ENCODE measurements at regions not wholly inside any gene's neighbourhood (a gene's known extent, or its start where the extent isn't known, plus 50 kb on each side); places are given as distances from the start of the nearest gene placed in this dataset.

- no peaks in the 10 kb centered on the region for H3K9me3 ChIP-seq (ENCODE audit: control insufficient read depth in 1 of 2, low read length in 2 of 2)
- peaks cover 0 to 4% of the 10 kb centered on the region in 2 donors for H3K27me3 ChIP-seq (ENCODE audit: control insufficient read depth in 1 of 2, insufficient read depth in 2 of 2, low read length in 2 of 2)
- H3K4me3 ChIP-seq (ENCODE audit: low read depth in 1 of 2, low read length in 2 of 2): no peak overlapping the region
- H3K27ac ChIP-seq (ENCODE audit: low read depth, low read length): no peak overlapping the region
- H3K9ac ChIP-seq (ENCODE audit: low read depth in 1 of 2, low read length in 2 of 2): no peak overlapping the region
- no peaks in the 10 kb centered on the region for H3K4me1 ChIP-seq (ENCODE audit: control insufficient read depth in 1 of 2, insufficient read depth in 2 of 2, low read length in 2 of 2)
- no peaks in the 10 kb centered on the region for H3K36me3 ChIP-seq (ENCODE audit: control insufficient read depth in 1 of 2, insufficient read depth in 2 of 2, low read length in 2 of 2)
Observed at GRCh38 chr1:56286506-56286905, 292.9 kb downstream of the PLPP3 start.

DNA sequence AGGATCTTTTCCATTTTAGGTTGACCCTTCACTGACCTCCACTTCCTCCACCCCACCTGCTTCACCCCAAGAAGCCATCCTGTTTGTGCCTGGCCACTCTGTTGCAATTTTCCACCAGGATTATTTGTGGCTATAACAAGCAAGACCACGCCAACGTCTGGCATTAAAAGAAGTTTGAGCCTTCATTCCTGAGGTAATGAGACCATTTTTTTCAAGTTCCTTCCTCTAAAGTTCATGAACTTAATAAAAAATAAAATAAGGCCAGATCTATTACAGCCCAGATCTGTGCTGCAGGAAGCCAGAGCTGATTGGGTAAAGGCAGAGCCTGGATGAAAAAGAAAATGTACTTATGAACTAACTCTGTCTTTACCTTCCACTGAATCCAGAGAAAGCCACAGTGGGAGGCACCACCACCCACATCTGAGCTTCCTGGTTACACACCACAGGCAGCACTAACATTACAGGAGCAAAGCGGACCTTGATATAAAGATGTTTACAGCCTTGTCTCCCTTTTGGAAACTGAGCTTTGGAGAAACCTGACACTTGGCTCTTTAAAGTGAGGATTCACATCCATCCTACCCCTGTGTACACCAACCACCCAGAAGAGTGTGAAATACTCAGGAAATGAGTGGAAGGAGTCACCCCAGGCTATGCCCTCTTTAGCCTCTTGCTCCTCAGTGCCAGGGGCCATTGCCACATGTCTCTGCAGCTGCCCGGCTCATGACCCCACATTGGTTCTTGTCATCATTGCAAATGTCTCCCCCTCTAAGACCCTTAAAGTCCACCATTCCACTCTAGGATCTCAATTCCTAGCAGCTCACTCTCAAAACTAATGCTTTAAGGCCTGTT lies 293.6 kb downstream of the PLPP3 start:
- H3K4me1 ChIP-seq (ENCODE audit: control insufficient read depth in 1 of 2, insufficient read depth in 2 of 2, low read length in 2 of 2): no peaks in the 10 kb centered on the region
- no peak overlapping the region for H3K27ac ChIP-seq (ENCODE audit: low read depth, low read length)
- no peaks in the 10 kb centered on the region for H3K36me3 ChIP-seq (ENCODE audit: control insufficient read depth in 1 of 2, insufficient read depth in 2 of 2, low read length in 2 of 2)
- H3K4me3 ChIP-seq (ENCODE audit: low read depth in 1 of 2, low read length in 2 of 2): no peak overlapping the region
- no peaks in the 10 kb centered on the region for H3K9me3 ChIP-seq (ENCODE audit: control insufficient read depth in 1 of 2, low read length in 2 of 2)
- peaks cover 0 to 4% of the 10 kb centered on the region in 2 donors for H3K27me3 ChIP-seq (ENCODE audit: control insufficient read depth in 1 of 2, insufficient read depth in 2 of 2, low read length in 2 of 2)
- no peak overlapping the region for H3K9ac ChIP-seq (ENCODE audit: low read depth in 1 of 2, low read length in 2 of 2)

- H3K27me3 ChIP-seq (ENCODE audit: control insufficient read depth in 1 of 2, insufficient read depth in 2 of 2, low read length in 2 of 2): peaks cover 0 to 4% of the 10 kb centered on the region in 2 donors
- H3K36me3 ChIP-seq (ENCODE audit: control insufficient read depth in 1 of 2, insufficient read depth in 2 of 2, low read length in 2 of 2): no peaks in the 10 kb centered on the region
- no peak overlapping the region for H3K4me3 ChIP-seq (ENCODE audit: low read depth in 1 of 2, low read length in 2 of 2)
- H3K4me1 ChIP-seq (ENCODE audit: control insufficient read depth in 1 of 2, insufficient read depth in 2 of 2, low read length in 2 of 2): no peaks in the 10 kb centered on the region
- no peak overlapping the region for H3K9ac ChIP-seq (ENCODE audit: low read depth in 1 of 2, low read length in 2 of 2)
- no peak overlapping the region for H3K27ac ChIP-seq (ENCODE audit: low read depth, low read length)
- H3K9me3 ChIP-seq (ENCODE audit: control insufficient read depth in 1 of 2, low read length in 2 of 2): no peaks in the 10 kb centered on the region
Observed at GRCh38 chr1:56284928-56285327, 294.4 kb downstream of the PLPP3 start.

- H3K9me3 ChIP-seq (ENCODE audit: control insufficient read depth in 1 of 2, low read length in 2 of 2): no peaks in the 10 kb centered on the region
Observed at GRCh38 chr1:56278061-56278460, 301.3 kb downstream of the PLPP3 start.

GRCh38 chr1:56268519-56269140 lies 310.7 kb downstream of the PLPP3 start:
- no peaks in the 10 kb centered on the region for H3K36me3 ChIP-seq (ENCODE audit: control insufficient read depth in 1 of 2, insufficient read depth in 2 of 2, low read length in 2 of 2)
- no peaks in the 10 kb centered on the region for H3K27me3 ChIP-seq (ENCODE audit: control insufficient read depth in 1 of 2, insufficient read depth in 2 of 2, low read length in 2 of 2)
- H3K9me3 ChIP-seq (ENCODE audit: control insufficient read depth in 1 of 2, low read length in 2 of 2): no peaks in the 10 kb centered on the region
- no peak overlapping the region for H3K9ac ChIP-seq (ENCODE audit: low read depth in 1 of 2, low read length in 2 of 2)
- H3K4me3 ChIP-seq (ENCODE audit: low read depth in 1 of 2, low read length in 2 of 2): no peak overlapping the region
- no peaks in the 10 kb centered on the region for H3K4me1 ChIP-seq (ENCODE audit: control insufficient read depth in 1 of 2, insufficient read depth in 2 of 2, low read length in 2 of 2)
- no peak overlapping the region for H3K27ac ChIP-seq (ENCODE audit: low read depth, low read length)

More at GRCh38 chr1:56278061-56278460, 301.3 kb downstream of the PLPP3 start:
- H3K4me1 ChIP-seq (ENCODE audit: control insufficient read depth in 1 of 2, insufficient read depth in 2 of 2, low read length in 2 of 2): no peaks in the 10 kb centered on the region
- H3K9ac ChIP-seq (ENCODE audit: low read depth in 1 of 2, low read length in 2 of 2): no peak overlapping the region
- no peak overlapping the region for H3K27ac ChIP-seq (ENCODE audit: low read depth, low read length)
- no peak overlapping the region for H3K4me3 ChIP-seq (ENCODE audit: low read depth in 1 of 2, low read length in 2 of 2)
- H3K36me3 ChIP-seq (ENCODE audit: control insufficient read depth in 1 of 2, insufficient read depth in 2 of 2, low read length in 2 of 2): no peaks in the 10 kb centered on the region
- H3K27me3 ChIP-seq (ENCODE audit: control insufficient read depth in 1 of 2, insufficient read depth in 2 of 2, low read length in 2 of 2): no peaks in the 10 kb centered on the region

- H3K9me3 ChIP-seq (ENCODE audit: control insufficient read depth in 1 of 2, low read length in 2 of 2): no peaks in the 10 kb centered on the region
- H3K9ac ChIP-seq (ENCODE audit: low read depth in 1 of 2, low read length in 2 of 2): no peak overlapping the region
- no peaks in the 10 kb centered on the region for H3K4me1 ChIP-seq (ENCODE audit: control insufficient read depth in 1 of 2, insufficient read depth in 2 of 2, low read length in 2 of 2)
- no peak overlapping the region for H3K27ac ChIP-seq (ENCODE audit: low read depth, low read length)
- no peaks in the 10 kb centered on the region for H3K27me3 ChIP-seq (ENCODE audit: control insufficient read depth in 1 of 2, insufficient read depth in 2 of 2, low read length in 2 of 2)
- H3K36me3 ChIP-seq (ENCODE audit: control insufficient read depth in 1 of 2, insufficient read depth in 2 of 2, low read length in 2 of 2): no peaks in the 10 kb centered on the region
- H3K4me3 ChIP-seq (ENCODE audit: low read depth in 1 of 2, low read length in 2 of 2): no peak overlapping the region
Observed at GRCh38 chr1:56267611-56268010, 311.8 kb downstream of the PLPP3 start.

- Histone ChIP-seq H3K36me3 (ENCODE audit: control insufficient read depth in 1 of 2, insufficient read depth in 2 of 2, low read length in 2 of 2) (no peaks in the 10 kb centered on the region), H3K9ac (ENCODE audit: low read depth in 1 of 2, low read length in 2 of 2) (no peak overlapping the region), H3K4me3 (ENCODE audit: low read depth in 1 of 2, low read length in 2 of 2) (no peak overlapping the region), H3K27ac (ENCODE audit: low read depth, low read length) (no peak overlapping the region), H3K9me3 (ENCODE audit: control insufficient read depth in 1 of 2, low read length in 2 of 2) (no peaks in the 10 kb centered on the region), H3K27me3 (ENCODE audit: control insufficient read depth in 1 of 2, insufficient read depth in 2 of 2, low read length in 2 of 2) (no peaks in the 10 kb centered on the region), H3K4me1 (ENCODE audit: control insufficient read depth in 1 of 2, insufficient read depth in 2 of 2, low read length in 2 of 2) (no peaks in the 10 kb centered on the region)
Observed at GRCh38 chr1:56266359-56266758, 313.0 kb downstream of the PLPP3 start.

- H3K9ac ChIP-seq (ENCODE audit: low read depth in 1 of 2, low read length in 2 of 2): no peak overlapping the region
- no peaks in the 10 kb centered on the region for H3K4me1 ChIP-seq (ENCODE audit: control insufficient read depth in 1 of 2, insufficient read depth in 2 of 2, low read length in 2 of 2)
- no peak overlapping the region for H3K4me3 ChIP-seq (ENCODE audit: low read depth in 1 of 2, low read length in 2 of 2)
- no peaks in the 10 kb centered on the region for H3K9me3 ChIP-seq (ENCODE audit: control insufficient read depth in 1 of 2, low read length in 2 of 2)
- H3K27me3 ChIP-seq (ENCODE audit: control insufficient read depth in 1 of 2, insufficient read depth in 2 of 2, low read length in 2 of 2): no peaks in the 10 kb centered on the region
- H3K27ac ChIP-seq (ENCODE audit: low read depth, low read length): no peak overlapping the region
- H3K36me3 ChIP-seq (ENCODE audit: control insufficient read depth in 1 of 2, insufficient read depth in 2 of 2, low read length in 2 of 2): no peaks in the 10 kb centered on the region
Observed at GRCh38 chr1:56265216-56265615, 314.1 kb downstream of the PLPP3 start.

DNA sequence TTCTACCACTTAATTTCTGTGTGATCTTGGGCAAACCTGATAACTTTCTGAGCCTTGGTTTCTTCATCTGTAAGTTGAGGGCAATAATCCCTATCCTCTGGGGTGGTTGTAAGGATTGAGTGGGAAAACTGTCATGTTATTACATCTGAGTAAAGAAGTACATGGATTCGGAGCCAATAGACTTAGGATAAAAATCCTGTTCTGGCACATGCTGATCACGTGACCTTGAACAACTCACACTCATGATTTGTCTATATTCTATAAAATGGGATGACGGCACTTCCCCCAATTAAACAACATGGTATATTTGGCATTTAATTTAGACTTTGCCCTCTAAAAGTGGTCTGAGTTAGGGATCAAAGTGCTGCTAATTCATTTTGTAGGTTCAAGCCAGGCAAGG lies 315.5 kb downstream of the PLPP3 start:
- Histone ChIP-seq H3K9me3 (ENCODE audit: control insufficient read depth in 1 of 2, low read length in 2 of 2) (no peaks in the 10 kb centered on the region), H3K27ac (ENCODE audit: low read depth, low read length) (no peak overlapping the region)

GRCh38 chr1:56258371-56258770 lies 321.0 kb downstream of the PLPP3 start:
- Histone ChIP-seq H3K36me3 (ENCODE audit: control insufficient read depth in 1 of 2, insufficient read depth in 2 of 2, low read length in 2 of 2) (no peaks in the 10 kb centered on the region), H3K27me3 (ENCODE audit: control insufficient read depth in 1 of 2, insufficient read depth in 2 of 2, low read length in 2 of 2) (no peaks in the 10 kb centered on the region), H3K9me3 (ENCODE audit: control insufficient read depth in 1 of 2, low read length in 2 of 2) (no peaks in the 10 kb centered on the region), H3K4me1 (ENCODE audit: control insufficient read depth in 1 of 2, insufficient read depth in 2 of 2, low read length in 2 of 2) (no peaks in the 10 kb centered on the region), H3K9ac (ENCODE audit: low read depth in 1 of 2, low read length in 2 of 2) (no peak overlapping the region), H3K27ac (ENCODE audit: low read depth, low read length) (no peak overlapping the region), H3K4me3 (ENCODE audit: low read depth in 1 of 2, low read length in 2 of 2) (no peak overlapping the region)

More for the DNA sequence above, 315.5 kb downstream of the PLPP3 start:
- no peaks in the 10 kb centered on the region for H3K36me3 ChIP-seq (ENCODE audit: control insufficient read depth in 1 of 2, insufficient read depth in 2 of 2, low read length in 2 of 2)
- no peak overlapping the region for H3K9ac ChIP-seq (ENCODE audit: low read depth in 1 of 2, low read length in 2 of 2)
- no peaks in the 10 kb centered on the region for H3K4me1 ChIP-seq (ENCODE audit: control insufficient read depth in 1 of 2, insufficient read depth in 2 of 2, low read length in 2 of 2)
- H3K27me3 ChIP-seq (ENCODE audit: control insufficient read depth in 1 of 2, insufficient read depth in 2 of 2, low read length in 2 of 2): no peaks in the 10 kb centered on the region
- no peak overlapping the region for H3K4me3 ChIP-seq (ENCODE audit: low read depth in 1 of 2, low read length in 2 of 2)
